ENCODE measurements at regions not wholly inside any gene's neighbourhood (a gene's known extent, or its start where the extent isn't known, plus 50 kb on each side); places are given as distances from the start of the nearest gene placed in this dataset.
"Not testable (repeated sequence)": the region's sequence is repeated elsewhere in the genome, so short reads cannot be mapped to it uniquely, and the experiment has no call there.

DNA sequence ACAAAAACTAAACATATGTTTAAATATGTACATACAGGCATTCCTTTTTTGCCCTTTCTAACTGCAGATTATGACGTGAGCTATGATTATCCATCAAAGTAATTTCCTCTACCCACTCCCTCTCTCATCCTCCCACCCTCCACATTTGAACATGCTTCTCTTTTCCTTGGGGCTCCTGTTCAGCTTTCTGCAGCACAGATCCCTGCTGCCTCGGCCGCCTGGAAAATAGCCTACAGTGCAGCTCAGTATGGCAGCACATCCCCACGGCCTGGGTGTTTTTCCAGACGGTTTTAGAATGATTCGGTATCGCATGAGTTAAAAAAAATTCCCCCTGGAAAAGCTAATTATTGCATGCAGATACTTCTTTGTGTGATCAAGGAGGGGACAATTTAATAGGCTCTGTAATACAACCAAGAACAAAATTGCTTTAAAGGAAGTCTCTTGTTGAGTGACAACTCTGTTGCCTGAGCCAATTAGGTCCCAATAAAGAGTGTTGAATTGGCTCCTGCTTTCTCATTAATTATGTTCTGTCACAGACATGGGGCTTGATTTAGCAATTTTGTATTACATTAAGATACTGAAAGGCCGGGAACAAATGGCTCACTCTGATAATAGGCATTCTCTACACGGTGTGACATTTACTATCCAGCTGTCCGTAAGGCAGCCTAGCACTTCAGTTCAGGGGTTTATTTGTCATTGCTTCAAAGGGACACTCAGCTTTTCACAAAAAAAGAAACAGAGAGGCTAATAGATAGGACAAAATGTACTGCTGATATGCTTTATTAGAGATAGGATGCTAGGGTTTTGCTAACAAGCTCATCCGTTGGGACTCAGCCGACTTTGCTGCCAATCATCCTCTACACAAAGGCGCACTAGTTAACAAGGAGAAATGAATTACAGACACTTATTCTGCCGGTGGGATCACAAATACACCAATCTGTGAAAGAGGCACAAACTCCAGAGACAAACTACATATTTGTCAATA is 285.8 kb upstream of the G2E3 start:
- H3K36me3 ChIP-seq (ENCODE audit: control insufficient read depth in 1 of 2, insufficient read depth in 2 of 2, low read length in 1 of 2): no peaks in the 10 kb centered on the region
- ATAC-seq (ENCODE audit: low FRiP score) (no peak), DNase-seq (no peak)
- H3K27me3 ChIP-seq (ENCODE audit: control insufficient read depth in 1 of 2, insufficient read depth in 2 of 2, low read length in 1 of 2): no peaks in the 10 kb centered on the region
- no peak overlapping the region for H3K4me3 ChIP-seq (ENCODE audit: low read length in 2 of 2)
- 79 to 83% methylated on average over 14 of the region's 14 CpGs for WGBS, 2 donors
- no peaks in the 10 kb centered on the region for H3K9me3 ChIP-seq (ENCODE audit: control insufficient read depth, low read length)
- H3K4me1 ChIP-seq (ENCODE audit: control insufficient read depth in 1 of 2, insufficient read depth in 2 of 2, low read length in 2 of 2): no peaks in the 10 kb centered on the region
- intact Hi-C loops (cut with DNase I): loop anchor here (5.0 to 10.0 kb wide), 2 partner anchors 51 to 138 kb away; no protein-coding TSS in a partner anchor
- no peak overlapping the region for H3K27ac ChIP-seq (ENCODE audit: low read depth in 1 of 2, low read length in 2 of 2)

DNA sequence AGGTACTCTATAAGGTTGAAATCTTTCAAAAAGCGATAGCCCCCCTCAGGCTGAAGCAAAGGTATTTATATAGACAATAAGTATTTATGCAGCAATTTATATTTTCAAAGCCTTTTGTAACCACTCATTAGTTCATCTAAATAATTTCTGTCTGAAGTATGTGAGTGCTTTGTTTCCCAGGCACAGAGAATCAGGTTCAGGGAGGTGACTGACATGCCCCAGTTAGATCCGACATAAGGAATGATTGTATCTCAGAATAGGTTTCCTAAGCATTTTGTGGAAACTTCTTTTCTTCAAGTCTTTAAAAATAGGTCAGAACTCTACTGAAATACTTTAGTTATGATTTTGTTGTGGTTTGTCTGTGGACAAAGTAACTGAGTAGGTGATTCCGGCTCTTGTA is 283.4 kb upstream of the G2E3 start:
- ATAC-seq (ENCODE audit: low FRiP score): no peak
- no peaks in the 10 kb centered on the region for H3K9me3 ChIP-seq (ENCODE audit: control insufficient read depth, low read length)
- intact Hi-C loops (cut with DNase I): loop anchor here in 1 of 2 donors (10.0 kb wide), 1 partner anchor 141 kb away; no protein-coding TSS in a partner anchor

DNA sequence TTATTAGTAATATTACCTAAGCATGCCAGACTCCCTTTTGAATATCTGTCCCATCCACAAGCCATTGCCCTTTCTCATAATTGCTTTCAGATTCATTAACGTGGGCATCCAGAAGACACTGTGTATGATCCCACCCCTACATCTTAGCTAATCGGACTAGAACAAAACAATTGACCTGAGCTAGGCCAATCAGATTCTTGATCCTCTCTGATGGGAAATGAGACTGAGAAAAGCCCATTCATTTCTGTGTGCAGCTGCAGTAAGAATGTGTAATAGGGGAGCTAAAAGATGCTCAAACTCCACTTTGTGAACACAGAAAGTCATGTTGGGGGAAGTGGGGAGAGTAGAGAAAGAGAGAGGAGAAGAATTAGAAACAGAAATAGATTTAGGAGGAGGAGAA is 281.7 kb upstream of the G2E3 start:
- Histone ChIP-seq H3K27ac (ENCODE audit: low read depth in 1 of 2, low read length in 2 of 2) (no peak overlapping the region), H3K9me3 (ENCODE audit: control insufficient read depth, low read length) (no peaks in the 10 kb centered on the region), H3K36me3 (ENCODE audit: control insufficient read depth in 1 of 2, insufficient read depth in 2 of 2, low read length in 1 of 2) (no peaks in the 10 kb centered on the region), H3K4me3 (ENCODE audit: low read length in 2 of 2) (no peak overlapping the region), H3K4me1 (ENCODE audit: control insufficient read depth in 1 of 2, insufficient read depth in 2 of 2, low read length in 2 of 2) (no peaks in the 10 kb centered on the region), H3K27me3 (ENCODE audit: control insufficient read depth in 1 of 2, insufficient read depth in 2 of 2, low read length in 1 of 2) (no peaks in the 10 kb centered on the region)
- 81 to 83% methylated on average over 2 of the region's 2 CpGs for WGBS, 2 donors
- ATAC-seq (ENCODE audit: low FRiP score) (no peak), DNase-seq (no peak)
- intact Hi-C loops (cut with DNase I): loop anchor here in 1 of 2 donors (10.0 kb wide), 1 partner anchor 142 kb away; no protein-coding TSS in a partner anchor

More for the DNA sequence above, 283.4 kb upstream of the G2E3 start:
- Histone ChIP-seq H3K4me1 (ENCODE audit: control insufficient read depth in 1 of 2, insufficient read depth in 2 of 2, low read length in 2 of 2) (no peaks in the 10 kb centered on the region), H3K4me3 (ENCODE audit: low read length in 2 of 2) (no peak overlapping the region), H3K36me3 (ENCODE audit: control insufficient read depth in 1 of 2, insufficient read depth in 2 of 2, low read length in 1 of 2) (no peaks in the 10 kb centered on the region), H3K27ac (ENCODE audit: low read depth in 1 of 2, low read length in 2 of 2) (no peak overlapping the region), H3K27me3 (ENCODE audit: control insufficient read depth in 1 of 2, insufficient read depth in 2 of 2, low read length in 1 of 2) (no peaks in the 10 kb centered on the region)
- DNase-seq: no peak
- WGBS, 2 donors: 91% methylated on average over 3 of the region's 3 CpGs

DNA sequence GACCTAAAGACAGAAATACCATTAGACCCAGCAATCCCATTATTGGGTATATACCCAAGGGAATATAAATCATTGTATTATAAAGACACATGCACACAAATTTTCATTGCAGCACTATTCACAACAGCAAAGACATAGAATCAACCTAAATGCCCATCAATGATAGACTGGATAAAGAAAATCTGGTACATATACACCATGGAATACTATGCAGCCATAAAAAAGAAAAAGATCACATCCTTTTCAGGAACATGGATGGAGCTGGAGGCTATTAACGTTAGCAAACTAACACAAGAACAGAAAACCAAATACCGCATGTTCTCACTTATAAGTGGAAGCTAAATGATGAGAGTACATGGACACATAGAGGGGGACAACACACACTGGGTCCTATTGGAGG is 280.1 kb upstream of the G2E3 start:
- not testable (repeated sequence) for H3K4me1 ChIP-seq (ENCODE audit: control insufficient read depth in 1 of 2, insufficient read depth in 2 of 2, low read length in 2 of 2); H3K9me3 ChIP-seq (ENCODE audit: control insufficient read depth, low read length); H3K36me3 ChIP-seq (ENCODE audit: control insufficient read depth in 1 of 2, insufficient read depth in 2 of 2, low read length in 1 of 2); ATAC-seq (ENCODE audit: low FRiP score); H3K27ac ChIP-seq (ENCODE audit: low read depth in 1 of 2, low read length in 2 of 2); H3K27me3 ChIP-seq (ENCODE audit: control insufficient read depth in 1 of 2, insufficient read depth in 2 of 2, low read length in 1 of 2); H3K4me3 ChIP-seq (ENCODE audit: low read length in 2 of 2); DNase-seq
- 88 to 89% methylated on average over 2 of the region's 2 CpGs for WGBS, 2 donors
- intact Hi-C loops (cut with DNase I): loop anchor here in 1 of 2 donors (10.0 kb wide), 1 partner anchor 144 kb away; no protein-coding TSS in a partner anchor

DNA sequence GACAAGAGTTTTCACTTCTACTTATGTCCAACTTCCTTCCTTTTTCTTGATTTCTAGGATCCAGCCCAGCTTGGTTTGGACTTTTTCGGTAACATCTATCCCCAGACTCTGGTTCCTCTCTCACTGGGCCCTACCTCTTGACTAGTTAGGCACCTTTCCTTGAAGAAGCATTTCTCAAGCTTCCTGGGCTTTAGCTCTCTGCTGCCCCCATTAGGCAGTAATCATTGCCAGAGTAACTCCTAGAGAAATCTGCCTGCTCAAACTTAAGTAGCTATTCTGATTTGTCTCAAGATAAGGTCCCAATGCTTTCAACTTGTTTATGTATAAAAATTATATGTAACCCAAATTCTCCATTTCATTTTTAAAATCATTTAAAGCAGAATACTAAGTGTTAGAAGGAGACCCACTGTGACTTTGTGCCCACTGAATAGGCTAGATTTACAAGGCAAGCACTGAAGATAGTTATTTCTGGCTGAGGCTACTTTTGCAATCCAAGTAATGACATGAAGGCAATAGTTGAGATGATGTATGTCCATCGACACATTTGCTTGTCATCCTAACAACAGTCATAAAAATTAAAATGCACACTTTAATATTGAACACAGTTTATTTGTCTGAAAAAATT is 275.0 kb upstream of the G2E3 start:
- H3K27me3 ChIP-seq (ENCODE audit: control insufficient read depth in 1 of 2, insufficient read depth in 2 of 2, low read length in 1 of 2): no peaks in the 10 kb centered on the region
- ATAC-seq (ENCODE audit: low FRiP score): no peak
- intact Hi-C loops (cut with DNase I): no loop called here
- H3K27ac ChIP-seq (ENCODE audit: low read depth in 1 of 2, low read length in 2 of 2): no peak overlapping the region
- DNase-seq: no peak
- no peaks in the 10 kb centered on the region for H3K4me1 ChIP-seq (ENCODE audit: control insufficient read depth in 1 of 2, insufficient read depth in 2 of 2, low read length in 2 of 2)
- H3K9me3 ChIP-seq (ENCODE audit: control insufficient read depth, low read length): no peaks in the 10 kb centered on the region
- H3K36me3 ChIP-seq (ENCODE audit: control insufficient read depth in 1 of 2, insufficient read depth in 2 of 2, low read length in 1 of 2): no peaks in the 10 kb centered on the region
- no peak overlapping the region for H3K4me3 ChIP-seq (ENCODE audit: low read length in 2 of 2)
- 61 to 63% methylated on average over 2 of the region's 2 CpGs for WGBS, 2 donors

DNA sequence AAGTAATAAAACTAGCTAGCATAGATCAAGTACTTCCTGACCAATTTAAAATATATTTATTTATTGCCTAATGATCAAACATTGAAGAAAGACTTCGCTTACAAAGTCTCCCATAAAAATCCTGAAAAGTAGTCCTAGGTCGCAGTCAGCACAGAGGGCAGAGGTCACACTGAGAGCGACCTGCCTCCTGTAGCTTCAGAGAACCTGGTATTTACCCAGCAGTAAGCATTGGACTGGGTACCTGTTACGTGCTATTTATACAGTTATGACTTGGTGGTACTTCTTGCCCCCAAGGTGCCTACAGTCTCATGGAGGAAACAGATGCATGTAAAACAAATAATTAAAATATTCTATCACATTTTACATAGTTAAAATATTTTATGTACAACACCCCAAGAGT is 274.1 kb upstream of the G2E3 start:
- H3K27ac ChIP-seq (ENCODE audit: low read depth in 1 of 2, low read length in 2 of 2): no peak overlapping the region
- H3K27me3 ChIP-seq (ENCODE audit: control insufficient read depth in 1 of 2, insufficient read depth in 2 of 2, low read length in 1 of 2): no peaks in the 10 kb centered on the region
- no peaks in the 10 kb centered on the region for H3K36me3 ChIP-seq (ENCODE audit: control insufficient read depth in 1 of 2, insufficient read depth in 2 of 2, low read length in 1 of 2)
- H3K4me1 ChIP-seq (ENCODE audit: control insufficient read depth in 1 of 2, insufficient read depth in 2 of 2, low read length in 2 of 2): no peaks in the 10 kb centered on the region
- no peak for ATAC-seq (ENCODE audit: low FRiP score)
- 80 to 82% methylated on average over 4 of the region's 4 CpGs for WGBS, 2 donors
- no peaks in the 10 kb centered on the region for H3K9me3 ChIP-seq (ENCODE audit: control insufficient read depth, low read length)
- no peak overlapping the region for H3K4me3 ChIP-seq (ENCODE audit: low read length in 2 of 2)
- intact Hi-C loops (cut with DNase I): no loop called here
- DNase-seq: no peak

DNA sequence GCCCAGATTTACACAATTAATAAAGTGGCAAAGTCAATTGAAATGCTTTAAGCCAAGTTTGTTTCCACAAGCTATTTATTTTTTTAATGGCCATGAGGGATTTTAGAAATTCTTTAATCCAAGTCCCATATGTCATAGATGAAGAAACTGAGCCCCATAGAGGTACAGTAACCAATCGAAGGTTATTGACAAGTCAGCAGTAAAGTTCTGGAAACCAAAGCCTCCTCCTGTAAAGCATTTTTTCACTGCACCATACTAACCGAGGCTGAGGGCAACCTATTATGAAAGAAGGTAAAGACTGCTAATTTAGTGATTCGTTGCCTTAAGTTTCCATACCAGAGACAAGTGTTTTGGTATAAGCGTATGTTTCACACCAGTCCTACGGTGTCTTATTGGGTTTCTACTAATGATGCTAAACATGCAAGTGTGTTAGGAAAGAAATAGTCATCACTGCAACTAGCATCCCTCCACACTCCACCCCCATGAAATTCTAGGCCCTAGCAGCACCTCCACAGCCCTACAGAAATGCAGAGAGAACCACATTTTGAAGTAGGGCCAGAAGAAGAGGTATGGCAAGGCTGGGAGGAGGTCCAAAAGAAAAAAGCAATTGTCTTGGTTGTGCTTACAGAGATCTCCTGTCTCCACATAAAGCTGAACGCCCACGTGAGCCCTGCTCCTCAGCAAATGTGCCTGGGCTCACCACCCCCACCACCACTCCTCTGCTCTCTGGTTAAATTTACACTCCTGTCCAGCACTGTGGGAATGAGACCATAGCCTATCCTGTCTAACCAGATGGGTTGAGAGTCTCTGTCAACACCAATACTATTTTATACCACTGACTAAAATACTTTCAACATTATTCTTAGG is 271.1 kb upstream of the G2E3 start:
- WGBS, 2 donors: 85 to 89% methylated on average over 7 of the region's 7 CpGs
- H3K27ac ChIP-seq (ENCODE audit: low read depth in 1 of 2, low read length in 2 of 2): no peak overlapping the region
- no peaks in the 10 kb centered on the region for H3K36me3 ChIP-seq (ENCODE audit: control insufficient read depth in 1 of 2, insufficient read depth in 2 of 2, low read length in 1 of 2)
- intact Hi-C loops (cut with DNase I): no loop called here
- H3K27me3 ChIP-seq (ENCODE audit: control insufficient read depth in 1 of 2, insufficient read depth in 2 of 2, low read length in 1 of 2): no peaks in the 10 kb centered on the region
- no peak for DNase-seq
- ATAC-seq (ENCODE audit: low FRiP score): no peak
- H3K4me1 ChIP-seq (ENCODE audit: control insufficient read depth in 1 of 2, insufficient read depth in 2 of 2, low read length in 2 of 2): no peaks in the 10 kb centered on the region
- no peaks in the 10 kb centered on the region for H3K9me3 ChIP-seq (ENCODE audit: control insufficient read depth, low read length)
- no peak overlapping the region for H3K4me3 ChIP-seq (ENCODE audit: low read length in 2 of 2)

DNA sequence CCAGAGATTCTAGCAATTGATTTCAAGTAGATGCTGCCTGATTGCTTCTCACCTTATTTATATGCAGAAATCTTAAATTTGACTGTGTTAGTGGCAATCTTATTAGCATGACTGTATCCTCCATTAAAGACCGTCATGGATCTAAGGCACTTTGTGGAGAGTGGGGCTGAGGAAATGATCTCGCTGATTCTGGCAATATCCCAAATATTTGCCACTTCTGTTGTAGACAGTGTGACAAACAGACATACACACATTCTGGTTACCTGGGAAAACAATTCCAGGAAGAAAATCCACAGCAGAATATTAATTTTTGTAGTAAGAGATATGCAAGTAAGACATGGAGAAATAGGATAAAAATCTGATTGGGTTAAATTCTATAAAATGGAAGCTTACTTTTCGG is 269.0 kb upstream of the G2E3 start:
- no peak overlapping the region for H3K4me3 ChIP-seq (ENCODE audit: low read length in 2 of 2)
- ATAC-seq (ENCODE audit: low FRiP score): no peak
- no peaks in the 10 kb centered on the region for H3K4me1 ChIP-seq (ENCODE audit: control insufficient read depth in 1 of 2, insufficient read depth in 2 of 2, low read length in 2 of 2)
- intact Hi-C loops (cut with DNase I): no loop called here
- no peaks in the 10 kb centered on the region for H3K9me3 ChIP-seq (ENCODE audit: control insufficient read depth, low read length)
- H3K36me3 ChIP-seq (ENCODE audit: control insufficient read depth in 1 of 2, insufficient read depth in 2 of 2, low read length in 1 of 2): no peaks in the 10 kb centered on the region
- WGBS, 2 donors: 79 to 80% methylated on average over 3 of the region's 3 CpGs
- H3K27ac ChIP-seq (ENCODE audit: low read depth in 1 of 2, low read length in 2 of 2): no peak overlapping the region
- no peaks in the 10 kb centered on the region for H3K27me3 ChIP-seq (ENCODE audit: control insufficient read depth in 1 of 2, insufficient read depth in 2 of 2, low read length in 1 of 2)
- no peak for DNase-seq

Data from aorta (tissue), 5 donors.